Loucy (cell line): ENCODE measurements at regions not wholly inside any gene's neighbourhood (a gene's known extent, or its start where the extent isn't known, plus 50 kb on each side); places are given as distances from the start of the nearest gene placed in this dataset.

Source experiments
- EZH2phosphoT487 ChIP-seq: fragments of 200-600 bp; IDR thresholded peaks from 2 replicates; pipeline ENCODE4 v1.6.1; 2018; ENCODE audit warnings: antibody characterized with exemption, mild to moderate bottlenecking, moderate library complexity, borderline replicate concordance
- TF ChIP-seq, protein P1 (sequence below): fragments of 200-600 bp; sonication (generic); conservative IDR thresholded peaks from 2 replicates; pipeline ENCODE4 v1.5.1; 2014; ENCODE audit warnings: mild to moderate bottlenecking, antibody characterized with exemption, low read length

DNA sequence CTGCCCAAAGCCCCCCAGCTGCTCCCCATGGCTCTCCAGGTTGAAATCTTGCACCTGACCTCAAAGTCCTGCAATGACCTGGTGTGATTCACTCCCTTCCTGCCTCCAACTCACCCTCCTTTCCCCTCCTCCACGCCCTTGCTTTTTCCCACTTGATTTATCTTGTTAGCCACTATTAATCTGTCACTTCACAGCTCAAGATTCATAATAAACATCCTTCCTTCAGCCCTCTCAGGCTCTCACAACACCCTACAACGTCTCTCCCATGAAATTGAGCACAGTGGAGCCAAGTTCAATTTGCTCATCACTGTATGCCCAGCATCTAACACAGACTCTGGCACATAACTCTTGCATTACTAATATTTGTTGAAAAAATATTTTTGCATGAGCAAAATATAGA lies 85.6 kb upstream of the SLC35G4 start:
- TF ChIP-seq, protein P1, sequence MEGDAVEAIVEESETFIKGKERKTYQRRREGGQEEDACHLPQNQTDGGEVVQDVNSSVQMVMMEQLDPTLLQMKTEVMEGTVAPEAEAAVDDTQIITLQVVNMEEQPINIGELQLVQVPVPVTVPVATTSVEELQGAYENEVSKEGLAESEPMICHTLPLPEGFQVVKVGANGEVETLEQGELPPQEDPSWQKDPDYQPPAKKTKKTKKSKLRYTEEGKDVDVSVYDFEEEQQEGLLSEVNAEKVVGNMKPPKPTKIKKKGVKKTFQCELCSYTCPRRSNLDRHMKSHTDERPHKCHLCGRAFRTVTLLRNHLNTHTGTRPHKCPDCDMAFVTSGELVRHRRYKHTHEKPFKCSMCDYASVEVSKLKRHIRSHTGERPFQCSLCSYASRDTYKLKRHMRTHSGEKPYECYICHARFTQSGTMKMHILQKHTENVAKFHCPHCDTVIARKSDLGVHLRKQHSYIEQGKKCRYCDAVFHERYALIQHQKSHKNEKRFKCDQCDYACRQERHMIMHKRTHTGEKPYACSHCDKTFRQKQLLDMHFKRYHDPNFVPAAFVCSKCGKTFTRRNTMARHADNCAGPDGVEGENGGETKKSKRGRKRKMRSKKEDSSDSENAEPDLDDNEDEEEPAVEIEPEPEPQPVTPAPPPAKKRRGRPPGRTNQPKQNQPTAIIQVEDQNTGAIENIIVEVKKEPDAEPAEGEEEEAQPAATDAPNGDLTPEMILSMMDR, result no peak
- no peak for TF ChIP-seq EZH2phosphoT487
